ENCODE measurements at regions not wholly inside any gene's neighbourhood (a gene's known extent, or its start where the extent isn't known, plus 50 kb on each side); places are given as distances from the start of the nearest gene placed in this dataset.

- TF ChIP-seq CTCF (IDR thresholded peaks at IDR 0.05) (no peak), POLR2A (IDR thresholded peaks at IDR 0.05) (no peak)
Measured at GRCh38 chr17:83180264-83180995, 101.0 kb downstream of the METRNL start.
